Heart right ventricle (tissue), 16 donors: ENCODE measurements at regions not wholly inside any gene's neighbourhood (a gene's known extent, or its start where the extent isn't known, plus 50 kb on each side); places are given as distances from the start of the nearest gene placed in this dataset.

Source experiments
- ATAC-seq, 8 donors: fragments of 200-7000 bp; cut with Tn5 transposase; one replicate each; pipeline ENCODE4 v1.9.1; 2020; ENCODE audit warnings: mild to moderate bottlenecking in 8 of 8, moderate library complexity in 8 of 8, moderate number of reproducible peaks in 1 of 8
- DNase-seq, 2 donors: peaks; one replicate each; pipeline ENCODE4 v3.0.0-alpha.2; 2020
- H3K27ac ChIP-seq, 10 donors: fragments of 200-600 bp; sonication (generic) in 2 of 10; one replicate each; pipeline versions ENCODE4 v1.5.0 to v1.8.0; 2020 to 2022; ENCODE audit warnings: mild to moderate bottlenecking in 3 of 10
- H3K27me3 ChIP-seq, 7 donors: fragments of 200-600 bp; one replicate each; pipeline ENCODE4 v1.8.0; 2021 to 2022; ENCODE audit warnings: mild to moderate bottlenecking in 2 of 7
- H3K36me3 ChIP-seq, 9 donors: fragments of 200-600 bp; sonication (generic) in 1 of 9; one replicate each; pipeline versions ENCODE4 v1.5.0 to v1.8.0; 2020 to 2022; ENCODE audit warnings: mild to moderate bottlenecking in 2 of 9
- H3K4me1 ChIP-seq, 9 donors: fragments of 200-600 bp; sonication (generic) in 1 of 9; one replicate each; pipeline versions ENCODE4 v1.5.0 to v1.8.0; 2020 to 2022; ENCODE audit warnings: mild to moderate bottlenecking in 4 of 9
- H3K4me3 ChIP-seq, 10 donors: fragments of 200-600 bp; sonication (generic) in 2 of 10; one replicate each; pipeline versions ENCODE4 v1.5.0 to v1.8.0; 2020 to 2022; ENCODE audit warnings: mild to moderate bottlenecking in 7 of 10, moderate library complexity in 2 of 10
- H3K9me3 ChIP-seq, 11 donors: fragments of 200-600 bp in 10 of 11; sonication (generic) in 2 of 11; one replicate each; pipeline versions ENCODE4 v1.5.0 to v1.8.0; 2013 to 2022; ENCODE audit warnings: mild to moderate bottlenecking in 2 of 11, control low read depth in 1 of 11, moderate library complexity in 1 of 11
- WGBS, 2 donors: extraction: QIAGEN DNeasy Blood & Tissue Kit; methylation state at CpG; one replicate each; pipeline ENCODE4 v1.1.7; 2013; ENCODE audit warnings: inconsistent platforms in 1 of 2; 5-methylcytosine and 5-hydroxymethylcytosine counted together
- intact Hi-C, 10 donors: fragments of 100-400 bp; cut with DNase I; formaldehyde crosslinking; loops; one replicate each; pipeline versions ENCODE4 v1.11.1 to v1.14.2; 2022
- TF ChIP-seq, protein P1 (sequence below), 9 donors: fragments of 200-600 bp; sonication (generic) in 2 of 9; IDR thresholded peaks; one replicate each; pipeline versions ENCODE4 v1.5.0 to v1.8.0; 2021 to 2022; ENCODE audit warnings: antibody characterized with exemption in 9 of 9, mild to moderate bottlenecking in 5 of 9, moderate library complexity in 1 of 9
- donor health status: Arrhythmogenic right ventricular cardiomyopathy.
- donor health status: ischemic (EF 13 %, LVEDD 7.1; RV severe dilation, severe dysfunction).
- donor health status: healthy with polysubstance abuse.
- donor health status: DM: no; HTN: yes; CAD: no.
- donor health status: DM: no; HTN: no; CAD: no.
- donor health status: ischemic (EF 25% LVEDD 6.9; RV normal size, moderate dysfunction).
- donor health status: ischemic (EF 25% LVEDD 5.7; RV mildly dilated, moderate dysfunction).
- donor health status: healthy.
- donor health status: DM: yes; HTN: yes; CAD: no.
- donor health status: Ischemic cardiomyopathy.
- donor health status: ischemic (EF 35%, LVEDD 5.7; RV mildly dilated, moderate dysfunction).
- donor health status: nonischemic (EF 11% LVEDD 7.7; RV severe dilation, severe dysfunction).
- donor health status: DM: yes; HTN: yes; CAD: no.
- donor health status: PGD.
- donor health status: ischemic (EF 29% LVEDD 5.4; RV normal size, mild dysfunction).
- donor health status: nonischemic (EF 23%, LVEDD 6.1; RV moderate dilation, normal function).

DNA sequence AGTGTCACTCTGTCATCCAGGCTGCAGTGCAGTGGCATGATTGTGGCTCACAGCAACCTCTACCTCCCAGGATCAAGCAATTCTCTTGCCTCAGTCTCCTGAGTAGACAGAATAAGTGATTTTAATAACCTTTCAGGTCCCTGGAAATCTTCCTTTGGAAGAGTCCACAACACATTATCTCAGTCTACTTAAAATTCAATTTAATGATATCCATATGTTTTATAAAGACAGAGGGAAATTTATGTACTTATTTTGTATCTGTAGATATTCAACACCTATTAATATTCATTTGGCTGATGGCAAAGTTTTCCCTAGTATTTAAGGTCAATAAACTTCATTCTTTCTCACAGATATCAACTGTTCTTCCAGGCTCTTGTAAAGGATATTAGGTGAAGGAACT lies 881.4 kb upstream of the GJE1 start:
- Histone ChIP-seq H3K36me3 (no peaks in the 10 kb centered on the region), H3K27me3 (no peaks in the 10 kb centered on the region), H3K9me3 (peaks cover 0 to 8% (median 0%) of the 10 kb centered on the region in 11 donors), H3K4me1 (peaks cover 0 to 24% (median 9%) of the 10 kb centered on the region in 9 donors), H3K4me3 (no peak overlapping the region), H3K27ac (no peak overlapping the region)
- intact Hi-C loops, result loop anchor here in 2 of 10 donors (5.0 to 10.0 kb wide), 2 partner anchors 304 to 311 kb away; no protein-coding TSS in a partner anchor
- ATAC-seq (no peak), DNase-seq (no peak)
- TF ChIP-seq, protein P1, sequence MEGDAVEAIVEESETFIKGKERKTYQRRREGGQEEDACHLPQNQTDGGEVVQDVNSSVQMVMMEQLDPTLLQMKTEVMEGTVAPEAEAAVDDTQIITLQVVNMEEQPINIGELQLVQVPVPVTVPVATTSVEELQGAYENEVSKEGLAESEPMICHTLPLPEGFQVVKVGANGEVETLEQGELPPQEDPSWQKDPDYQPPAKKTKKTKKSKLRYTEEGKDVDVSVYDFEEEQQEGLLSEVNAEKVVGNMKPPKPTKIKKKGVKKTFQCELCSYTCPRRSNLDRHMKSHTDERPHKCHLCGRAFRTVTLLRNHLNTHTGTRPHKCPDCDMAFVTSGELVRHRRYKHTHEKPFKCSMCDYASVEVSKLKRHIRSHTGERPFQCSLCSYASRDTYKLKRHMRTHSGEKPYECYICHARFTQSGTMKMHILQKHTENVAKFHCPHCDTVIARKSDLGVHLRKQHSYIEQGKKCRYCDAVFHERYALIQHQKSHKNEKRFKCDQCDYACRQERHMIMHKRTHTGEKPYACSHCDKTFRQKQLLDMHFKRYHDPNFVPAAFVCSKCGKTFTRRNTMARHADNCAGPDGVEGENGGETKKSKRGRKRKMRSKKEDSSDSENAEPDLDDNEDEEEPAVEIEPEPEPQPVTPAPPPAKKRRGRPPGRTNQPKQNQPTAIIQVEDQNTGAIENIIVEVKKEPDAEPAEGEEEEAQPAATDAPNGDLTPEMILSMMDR (IDR thresholded peaks at IDR 0.05), result no peak

DNA sequence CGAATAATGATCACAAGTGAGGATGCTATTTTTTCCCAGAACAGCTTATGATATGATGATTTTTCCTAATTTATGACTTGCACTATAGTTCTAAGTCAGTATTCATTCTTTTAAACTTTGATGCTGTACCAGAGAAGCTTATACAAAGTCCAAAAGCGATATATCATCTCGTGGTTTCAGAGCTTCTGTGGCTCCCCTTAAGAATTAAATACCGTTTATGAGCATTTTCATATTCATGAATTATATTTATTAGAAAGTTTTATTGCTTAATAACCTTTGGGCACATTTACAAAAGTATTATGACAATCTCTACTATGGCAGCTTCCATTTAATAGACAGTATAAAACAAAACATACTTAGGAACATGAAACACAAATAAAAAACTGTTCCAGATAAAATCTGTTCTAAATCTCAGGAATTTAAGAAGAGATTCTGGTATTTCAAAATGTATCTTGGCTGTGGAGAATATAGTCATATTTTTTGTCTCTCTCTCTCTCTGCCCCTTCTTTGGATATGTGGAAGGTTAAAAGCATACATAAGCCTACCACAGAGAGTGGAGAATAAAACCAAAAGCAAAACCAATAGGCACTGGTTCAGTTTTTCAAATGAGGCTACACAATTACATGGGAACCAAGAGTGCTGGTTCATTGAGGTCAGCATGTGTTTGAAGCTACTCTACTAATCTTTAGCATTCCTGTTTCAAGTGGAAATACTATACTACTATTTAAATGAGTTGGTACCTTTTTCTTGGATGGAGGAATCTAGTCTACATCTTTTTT lies 884.5 kb upstream of the GJE1 start:
- ATAC-seq (no peak), DNase-seq (no peak)
- Histone ChIP-seq H3K4me1 (peaks cover 0 to 10% (median 6%) of the 10 kb centered on the region in 9 donors), H3K27ac (no peak overlapping the region), H3K9me3 (no peaks in the 10 kb centered on the region), H3K27me3 (no peaks in the 10 kb centered on the region), H3K4me3 (no peak overlapping the region), H3K36me3 (no peaks in the 10 kb centered on the region)
- intact Hi-C loops, result no loop called here
- 93 to 96% methylated on average over 4 of the region's 4 CpGs for WGBS, 2 donors
- TF ChIP-seq, protein P1 (IDR thresholded peaks at IDR 0.05), result no peak

- TF ChIP-seq, protein P1 (IDR thresholded peaks at IDR 0.05), result no peak
- no peaks in the 10 kb centered on the region for H3K27me3 ChIP-seq
- no peaks in the 10 kb centered on the region for H3K4me1 ChIP-seq
- H3K4me3 ChIP-seq, result no peak overlapping the region
- WGBS, 2 donors, result 42 to 46% methylated on average over 2 of the region's 2 CpGs
- DNase-seq, result no peak
- H3K36me3 ChIP-seq, result no peaks in the 10 kb centered on the region
- no peaks in the 10 kb centered on the region for H3K9me3 ChIP-seq
- intact Hi-C loops, result no loop called here
- no peak overlapping the region for H3K27ac ChIP-seq
- no peak for ATAC-seq
These were observed 888.4 kb upstream of the GJE1 start for GRCh38 chr6:141244366-141244765.

- H3K4me1 ChIP-seq, result no peaks in the 10 kb centered on the region
- no peak for DNase-seq
- no peaks in the 10 kb centered on the region for H3K27me3 ChIP-seq
- no peaks in the 10 kb centered on the region for H3K9me3 ChIP-seq
- TF ChIP-seq, protein P1 (IDR thresholded peaks at IDR 0.05), result no peak
- 85 to 92% methylated on average over 1 of the region's 1 CpG for WGBS, 2 donors
- intact Hi-C loops, result no loop called here
- no peaks in the 10 kb centered on the region for H3K36me3 ChIP-seq
- no peak overlapping the region for H3K4me3 ChIP-seq
- H3K27ac ChIP-seq, result no peak overlapping the region
- ATAC-seq, result no peak
These were observed 889.8 kb upstream of the GJE1 start for GRCh38 chr6:141242957-141243356.
